SU-DHL-6 (cell line): ENCODE measurements at regions not wholly inside any gene's neighbourhood (a gene's known extent, or its start where the extent isn't known, plus 50 kb on each side); places are given as distances from the start of the nearest gene placed in this dataset.
"Not testable (repeated sequence)": the region's sequence is repeated elsewhere in the genome, so short reads cannot be mapped to it uniquely, and the experiment has no call there.

Source experiments
- H2AFZ ChIP-seq: fragments of 200-600 bp; sonication (generic); 2 replicates; pipeline ENCODE4 v1.6.1; 2014; ENCODE audit warnings: low read depth, mild to moderate bottlenecking, moderate library complexity, mixed read lengths, antibody characterized with exemption, low read length; ENCODE audit not compliant: severe bottlenecking
- H3F3A ChIP-seq: fragments of 200-600 bp; shearing (Covaris generic); 2 replicates; pipeline ENCODE4 v1.6.0; 2016; ENCODE audit warnings: antibody characterized with exemption, mild to moderate bottlenecking; ENCODE audit not compliant: insufficient read depth
- H3K27ac ChIP-seq: fragments of 200-600 bp; sonication (generic); 2 replicates; pipeline ENCODE4 v1.5.1; 2016; ENCODE audit warnings: low read depth, mild to moderate bottlenecking, low read length, moderate library complexity, mixed read lengths
- H3K27me3 ChIP-seq: fragments of 200-600 bp; sonication (generic), shearing (Covaris generic); 2 replicates; pipeline ENCODE4 v1.6.0; 2014; ENCODE audit warnings: mild to moderate bottlenecking, low read length
- H3K36me3 ChIP-seq: fragments of 200-600 bp; sonication (generic); 2 replicates; pipeline ENCODE4 v1.6.1; 2014; ENCODE audit warnings: mild to moderate bottlenecking, low read length, mixed read lengths
- H3K4me2 ChIP-seq: fragments of 300-600, 200-600 bp; shearing (Covaris generic), sonication (generic); 2 replicates; pipeline ENCODE4 v1.6.0; 2014; ENCODE audit warnings: low read length, low read depth, mild to moderate bottlenecking; ENCODE audit not compliant: poor library complexity, severe bottlenecking
- H3K4me3 ChIP-seq: fragments of 200-600 bp; sonication (generic); 2 replicates; pipeline ENCODE4 v1.5.1; 2014; ENCODE audit warnings: antibody characterized with exemption, low read length, mild to moderate bottlenecking, mixed read lengths; ENCODE audit not compliant: insufficient read depth, poor library complexity, severe bottlenecking
- H3K79me2 ChIP-seq: fragments of 200-600 bp; sonication (generic); 2 replicates; pipeline ENCODE4 v1.6.1; 2014; ENCODE audit warnings: mild to moderate bottlenecking, low read length, moderate library complexity; ENCODE audit not compliant: insufficient read depth
- H3K9ac ChIP-seq: fragments of 200-600 bp; sonication (generic); 2 replicates; pipeline ENCODE4 v1.7.0; 2014; ENCODE audit warnings: mild to moderate bottlenecking, low read length
- H3K9me2 ChIP-seq: fragments of 200-600 bp; sonication (generic); replicated peaks from 2 replicates; pipeline ENCODE4 v1.6.1; 2014; ENCODE audit warnings: low read length; ENCODE audit not compliant: insufficient read depth
- H3K9me3 ChIP-seq: fragments of 200-600 bp; sonication (generic); 2 replicates; pipeline ENCODE4 v1.6.1; 2014; ENCODE audit warnings: low read length, mixed read lengths; ENCODE audit not compliant: insufficient read depth
- H4K20me1 ChIP-seq: fragments of 200-600 bp; sonication (generic); 2 replicates; pipeline ENCODE4 v1.6.1; 2014; ENCODE audit warnings: low read depth, mild to moderate bottlenecking, antibody characterized with exemption, low read length, moderate library complexity, mixed read lengths
- CTCF ChIP-seq: fragments of 200-600 bp; sonication (generic); IDR thresholded peaks from one replicate; pipeline ENCODE4 v1.5.1; 2017; ENCODE audit warnings: antibody characterized with exemption, mild to moderate bottlenecking, low read length, moderate library complexity; ENCODE audit not compliant: insufficient read depth, poor library complexity, severe bottlenecking
- EZH2phosphoT487 ChIP-seq: fragments of 200-600 bp; sonication (generic), shearing (Covaris generic); conservative IDR thresholded peaks from 2 replicates; pipeline ENCODE4 v1.6.1; 2018; ENCODE audit warnings: mild to moderate bottlenecking, antibody characterized with exemption, low read length, moderate library complexity, mixed read lengths

- Histone ChIP-seq H3K27ac (no peak overlapping the region), H3K36me3 (no peaks in the 10 kb centered on the region), H3K4me3 (no peak overlapping the region), H4K20me1 (no peaks in the 10 kb centered on the region), H3K9ac (no peak overlapping the region), H3K9me2 (no peaks in the 10 kb centered on the region), H2AFZ (peak overlapping the region; percentile 24), H3K79me2 (no peaks in the 10 kb centered on the region), H3K4me2 (no peak overlapping the region), H3K27me3 (no peaks in the 10 kb centered on the region), H3K9me3 (no peaks in the 10 kb centered on the region), H3F3A (no peaks in the 10 kb centered on the region)
- TF ChIP-seq CTCF (no peak), EZH2phosphoT487 (no peak)
These were observed 92.3 kb upstream of the CD44 start for GRCh38 chr11:35046681-35047080.

GRCh38 chr11:35047179-35047578 is 91.8 kb upstream of the CD44 start:
- H3K27ac ChIP-seq: no peak overlapping the region

GRCh38 chr11:35047769-35048168 is 91.2 kb upstream of the CD44 start:
- Histone ChIP-seq H3K4me3 (no peak overlapping the region), H3K27me3 (no peaks in the 10 kb centered on the region), H3K9me2 (no peaks in the 10 kb centered on the region), H3K36me3 (no peaks in the 10 kb centered on the region), H3F3A (no peaks in the 10 kb centered on the region), H3K79me2 (no peaks in the 10 kb centered on the region), H4K20me1 (no peaks in the 10 kb centered on the region), H2AFZ (no peak overlapping the region), H3K27ac (no peak overlapping the region), H3K9me3 (no peaks in the 10 kb centered on the region), H3K4me2 (no peak overlapping the region), H3K9ac (no peak overlapping the region)
- TF ChIP-seq CTCF (no peak), EZH2phosphoT487 (no peak)

More at GRCh38 chr11:35047179-35047578, 91.8 kb upstream of the CD44 start:
- Histone ChIP-seq H3F3A (no peaks in the 10 kb centered on the region), H3K27me3 (no peaks in the 10 kb centered on the region), H3K4me3 (no peak overlapping the region), H3K9ac (no peak overlapping the region), H3K9me3 (no peaks in the 10 kb centered on the region), H4K20me1 (no peaks in the 10 kb centered on the region), H2AFZ (peak overlapping the region; percentile 24), H3K4me2 (no peak overlapping the region), H3K36me3 (no peaks in the 10 kb centered on the region), H3K9me2 (no peaks in the 10 kb centered on the region), H3K79me2 (no peaks in the 10 kb centered on the region)
- no peak for TF ChIP-seq CTCF

GRCh38 chr11:35048346-35048745 is 90.6 kb upstream of the CD44 start:
- not testable (repeated sequence) for H3K4me3 ChIP-seq, H3K9me3 ChIP-seq, H3K4me2 ChIP-seq, H3K27me3 ChIP-seq, H3K36me3 ChIP-seq, H3F3A ChIP-seq, H2AFZ ChIP-seq, H4K20me1 ChIP-seq, H3K9me2 ChIP-seq, H3K9ac ChIP-seq, H3K27ac ChIP-seq, H3K79me2 ChIP-seq
